Stimulated activated CD8-positive, alpha-beta memory T cell treated with anti-CD3 and anti-CD28 coated beads, Interleukin-7, amount 100 ng/mL, for 24 hours (primary cell): ENCODE measurements at regions not wholly inside any gene's neighbourhood (a gene's known extent, or its start where the extent isn't known, plus 50 kb on each side); places are given as distances from the start of the nearest gene placed in this dataset.
"Not testable (repeated sequence)": the region's sequence is repeated elsewhere in the genome, so short reads cannot be mapped to it uniquely, and the experiment has no call there.

Experiments
- DNase-seq: peaks from one replicate; pipeline ENCODE4 v3.0.0-alpha.2; 2020; ENCODE audit warnings: low read depth

DNA sequence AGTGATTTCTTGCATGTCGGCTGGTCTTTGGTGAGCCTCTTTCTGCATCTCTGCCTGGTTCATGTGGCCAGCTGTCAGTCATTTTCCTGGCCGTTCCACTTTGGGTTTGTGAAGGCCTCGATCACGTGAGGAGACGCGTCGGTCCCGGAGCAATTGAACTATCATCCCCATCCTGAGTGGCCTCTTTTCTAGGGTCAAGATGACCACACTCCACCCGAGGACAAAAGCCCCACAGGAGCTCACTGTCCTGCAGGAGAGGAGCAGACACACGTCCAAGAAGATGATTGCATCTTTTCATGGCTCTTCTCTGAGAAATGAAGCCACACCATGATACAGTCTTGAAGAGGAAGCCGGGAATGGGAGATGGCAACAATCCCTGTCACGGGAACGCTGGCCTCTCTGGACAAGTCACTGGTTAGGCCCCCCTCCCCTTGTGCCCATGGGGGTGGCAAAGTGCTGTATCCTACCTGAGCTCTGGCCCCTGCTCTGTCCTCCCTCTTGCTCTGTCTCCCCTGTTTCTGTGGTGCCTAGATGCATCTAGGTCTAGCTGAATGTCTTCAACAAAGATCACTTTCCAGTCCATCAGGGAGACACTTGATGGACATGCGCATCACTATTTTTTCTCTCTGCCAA is 291.4 kb upstream of the ZNF337 start:
- not testable (repeated sequence) for DNase-seq

DNA sequence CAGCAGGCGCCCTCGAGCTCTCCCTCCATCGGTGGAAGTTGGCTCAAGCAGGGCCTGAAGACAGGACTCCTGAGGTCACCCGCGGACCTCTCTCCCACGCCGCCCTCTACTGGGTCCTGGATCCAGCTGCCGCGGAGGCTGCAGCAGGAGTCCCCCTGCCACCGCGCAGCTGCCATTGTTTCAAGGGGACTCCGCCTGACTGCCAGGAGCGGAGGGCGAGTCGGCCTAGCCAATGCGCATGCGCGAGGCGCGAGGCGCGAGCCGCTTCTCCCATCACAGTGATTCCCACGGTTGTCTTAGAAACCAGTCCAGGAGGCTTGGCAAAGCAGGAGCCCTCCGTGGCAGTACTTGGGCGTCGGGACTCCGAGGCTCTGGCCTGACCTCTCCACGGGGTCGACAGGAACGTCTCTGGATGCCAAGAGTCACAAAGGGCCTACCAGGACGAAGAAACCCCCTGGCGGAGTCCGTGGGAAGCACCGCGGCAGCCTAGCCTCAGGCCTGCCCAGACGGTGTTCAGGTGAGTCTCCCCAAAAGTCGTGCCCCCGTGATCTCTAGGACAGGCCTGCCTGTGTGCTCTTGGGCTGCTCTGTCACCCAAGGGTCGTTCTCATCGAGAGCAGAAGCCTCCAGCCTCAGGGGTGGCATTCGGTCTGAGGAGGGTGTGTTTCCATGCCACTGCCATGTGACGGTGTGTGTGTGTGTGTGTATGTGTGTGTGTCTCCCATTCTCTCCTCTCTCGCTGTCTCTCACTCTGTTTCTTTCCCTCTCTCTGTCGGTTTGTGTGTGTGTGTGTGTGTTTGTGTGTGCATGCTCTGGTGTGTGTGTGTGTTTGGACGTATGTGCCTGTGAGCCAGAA is 290.6 kb upstream of the ZNF337 start:
- no peak for DNase-seq

DNA sequence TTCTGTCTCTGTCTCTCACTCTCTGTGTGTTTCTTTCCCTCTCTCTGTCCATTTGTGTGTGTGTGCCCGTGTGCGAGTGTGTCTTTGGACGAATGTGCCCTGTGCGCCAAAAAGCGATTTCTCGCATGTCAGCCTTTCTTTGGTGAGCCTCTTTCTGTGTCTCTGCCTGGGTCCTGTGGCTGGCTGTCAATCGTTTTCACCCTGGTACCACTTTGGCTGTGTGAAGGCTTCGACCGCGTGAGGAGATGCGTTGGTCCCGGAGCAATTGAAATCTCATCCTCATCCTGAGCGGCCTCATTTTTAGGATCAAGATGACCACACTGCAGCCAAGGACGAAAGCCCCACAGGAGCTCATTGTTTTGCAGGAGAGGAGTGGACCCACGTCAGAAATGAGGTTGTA is 288.9 kb upstream of the ZNF337 start:
- no peak for DNase-seq

DNA sequence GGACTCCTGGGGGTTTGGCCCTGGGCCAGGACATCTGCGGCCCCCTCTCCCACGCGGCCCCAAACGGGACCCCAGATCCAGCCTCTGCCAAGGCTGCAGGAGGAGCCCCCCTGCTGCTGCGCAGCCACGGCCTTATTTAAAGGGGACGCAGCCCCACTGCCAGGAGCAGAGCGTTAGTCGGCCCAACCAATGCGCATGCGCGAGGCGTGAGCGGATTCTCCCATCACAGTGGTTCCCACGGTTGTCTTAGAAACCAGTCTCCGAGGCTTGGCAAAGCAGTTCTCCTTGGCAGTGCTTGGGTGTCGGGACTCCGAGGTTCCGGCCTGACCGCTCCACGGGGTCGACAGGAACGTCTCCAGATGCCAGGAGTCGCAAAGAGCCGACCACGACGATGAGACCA is 288.3 kb upstream of the ZNF337 start:
- DNase-seq, result peak; percentile 14

DNA sequence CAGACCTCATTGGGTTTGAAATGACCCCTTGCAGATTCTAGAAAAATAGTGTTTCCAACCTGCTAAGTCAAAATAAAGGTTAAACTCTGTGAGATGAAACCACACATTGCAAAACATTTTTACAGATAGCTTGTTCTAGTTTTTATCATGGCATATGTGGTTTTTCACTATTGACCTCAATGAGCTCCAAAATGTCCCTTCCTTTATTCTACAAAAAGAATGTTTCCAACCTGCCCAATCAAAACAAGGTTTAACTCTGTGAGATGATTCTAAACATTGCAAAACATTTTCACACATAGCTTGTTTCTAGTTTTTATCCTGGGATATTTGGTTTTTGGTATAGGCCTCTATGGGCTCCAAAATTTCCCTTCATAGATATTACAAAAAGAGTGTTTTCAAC is 286.0 kb upstream of the ZNF337 start:
- not testable (repeated sequence) for DNase-seq

DNA sequence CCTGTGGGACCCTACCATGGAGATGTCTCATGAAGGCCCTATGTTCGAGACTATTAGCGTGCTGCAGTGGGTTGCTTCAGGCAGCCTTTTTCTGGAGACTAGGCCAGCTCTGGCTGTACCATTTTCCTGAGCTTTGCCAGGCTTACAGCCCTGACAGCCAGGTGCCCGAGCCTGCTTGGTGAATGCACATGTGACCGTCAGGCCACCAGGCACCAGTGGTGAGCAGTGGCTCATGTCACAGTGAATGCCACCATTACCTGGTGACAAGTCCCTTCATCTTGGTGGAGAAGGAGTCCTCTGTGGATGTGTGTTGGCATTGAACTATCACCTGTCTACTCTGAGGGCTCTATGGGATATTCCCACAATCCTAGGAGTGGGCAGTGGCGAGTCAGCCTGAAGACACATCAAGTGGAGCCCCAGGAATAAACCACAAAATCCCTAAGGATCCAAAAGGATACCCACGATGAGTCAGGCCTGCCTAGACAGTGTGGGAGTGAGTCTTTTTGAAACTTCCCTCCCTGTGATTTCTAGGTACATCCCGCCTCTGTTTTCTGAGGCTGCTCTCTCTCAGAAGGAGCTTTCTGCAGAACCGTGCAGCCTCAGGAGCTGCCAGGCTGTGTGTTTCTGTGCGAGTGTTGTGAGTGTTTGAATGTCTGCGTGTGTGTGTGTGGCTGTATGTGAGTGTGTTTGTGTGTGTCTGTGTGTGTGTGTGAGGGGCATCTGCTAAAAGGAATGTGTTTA is 282.0 kb upstream of the ZNF337 start:
- DNase-seq, result not testable (repeated sequence)

DNA sequence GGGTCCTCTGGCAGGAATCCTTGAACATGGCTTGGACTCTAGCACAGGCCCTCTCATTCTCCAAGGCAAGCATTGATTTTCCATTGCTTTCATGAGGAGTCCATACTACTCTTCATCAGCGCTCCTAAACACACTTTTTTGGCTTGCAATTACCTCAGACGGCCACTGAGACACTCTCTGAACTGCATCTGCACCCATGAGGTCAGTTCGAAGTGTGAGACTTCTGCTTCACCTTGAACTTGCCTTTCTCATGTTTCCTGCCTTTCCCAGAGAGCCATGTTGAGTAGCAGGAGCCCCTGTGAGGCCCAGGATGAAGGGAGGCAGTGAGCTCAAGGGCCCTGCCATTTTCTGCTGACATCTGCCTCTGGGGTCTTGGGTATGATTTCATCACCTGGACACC is 279.2 kb upstream of the ZNF337 start:
- not testable (repeated sequence) for DNase-seq

DNA sequence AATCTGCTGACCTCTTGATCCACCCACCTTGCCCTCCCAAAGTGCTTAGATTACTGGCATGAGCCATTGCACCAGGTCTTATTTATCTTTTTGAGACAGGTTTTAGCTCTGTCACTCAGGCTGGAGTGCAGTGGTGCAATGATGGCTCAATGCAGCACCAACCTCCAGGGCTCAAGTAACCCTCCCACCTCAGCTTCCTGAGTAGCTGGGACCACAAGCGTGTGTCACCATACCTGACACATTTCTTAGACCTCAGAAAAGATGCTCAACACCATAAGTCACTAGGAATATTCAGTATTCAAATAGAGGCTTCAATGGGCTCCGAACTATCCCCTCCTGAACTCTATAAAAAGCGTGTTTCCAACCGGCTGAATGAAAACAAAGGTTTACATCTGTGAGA is 268.6 kb upstream of the ZNF337 start:
- not testable (repeated sequence) for DNase-seq

DNA sequence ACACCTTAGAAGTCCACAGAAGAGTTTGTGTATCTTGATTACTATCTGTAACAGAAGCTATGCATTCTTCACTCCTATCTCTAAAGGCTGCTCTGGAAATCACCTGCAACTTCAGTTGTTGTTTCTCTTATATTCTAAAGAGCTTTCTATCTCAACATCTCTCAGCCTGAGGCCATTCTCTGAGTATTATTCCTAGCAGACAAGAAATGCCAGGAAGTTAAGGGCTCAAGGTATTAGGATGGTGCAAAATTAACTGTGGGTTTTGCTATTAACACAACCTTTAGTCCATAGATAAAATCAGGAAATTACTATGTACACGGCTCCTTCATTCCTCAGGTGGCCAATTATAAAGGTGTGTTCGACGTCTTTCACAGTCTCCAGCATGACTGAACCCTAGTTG is 257.2 kb upstream of the ZNF337 start:
- not testable (repeated sequence) for DNase-seq

DNA sequence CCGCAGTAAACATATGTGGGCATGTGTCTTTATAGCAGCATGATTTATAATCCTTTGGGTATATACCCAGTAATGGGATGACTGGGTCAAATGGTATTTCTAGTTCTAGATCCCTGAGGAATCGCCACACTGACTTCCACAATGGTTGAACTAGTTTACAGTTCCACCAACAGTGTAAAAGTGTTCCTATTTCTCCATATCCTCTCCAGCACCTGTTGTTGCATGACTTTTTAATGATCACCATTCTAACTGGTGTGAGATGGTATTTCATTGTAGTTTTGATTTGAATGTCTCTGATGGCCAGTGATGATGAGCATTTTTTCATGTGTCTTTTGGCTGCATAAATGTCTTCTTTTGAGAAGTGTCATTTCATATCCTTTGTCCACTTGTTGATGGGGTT is 238.6 kb upstream of the ZNF337 start:
- DNase-seq, result not testable (repeated sequence)

DNA sequence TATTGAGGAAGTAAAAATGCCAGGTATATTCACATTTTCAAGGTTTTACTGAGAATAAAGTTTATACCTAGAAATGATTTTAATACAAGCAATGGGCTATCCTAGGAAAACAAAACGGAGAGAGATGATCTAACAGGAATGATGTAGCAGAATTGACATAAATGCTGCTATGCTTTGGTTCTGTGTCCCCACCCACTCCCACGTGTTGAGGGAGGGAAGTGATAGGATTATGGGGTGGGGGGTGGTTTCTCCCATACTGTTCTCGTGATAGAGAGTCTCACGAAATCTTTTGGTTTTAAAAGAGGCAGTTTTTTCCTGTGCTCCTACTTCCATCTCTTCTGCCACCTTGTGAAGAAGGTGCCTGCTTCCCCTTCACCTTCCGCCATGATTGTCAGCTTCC is 236.2 kb upstream of the ZNF337 start:
- DNase-seq, result not testable (repeated sequence)

DNA sequence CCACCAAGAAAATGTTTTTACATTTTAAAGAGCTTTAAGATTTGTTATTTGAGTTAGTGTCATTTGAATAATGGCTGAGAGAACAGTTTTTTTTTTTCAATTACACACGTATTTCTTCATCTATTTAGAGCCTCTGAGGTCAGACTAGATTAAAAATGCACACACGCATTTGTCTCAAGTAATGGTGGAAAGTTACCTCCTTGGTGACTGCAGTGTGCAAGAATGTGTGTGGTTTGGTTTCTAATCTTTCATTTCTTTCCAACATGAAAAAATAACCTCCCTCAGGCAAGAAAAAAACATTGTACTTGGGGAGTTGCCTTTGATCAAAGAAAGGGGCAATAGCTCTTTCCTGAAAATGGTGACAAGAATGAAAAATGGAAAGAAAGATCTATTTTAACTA is 235.5 kb upstream of the ZNF337 start:
- DNase-seq, result not testable (repeated sequence)

DNA sequence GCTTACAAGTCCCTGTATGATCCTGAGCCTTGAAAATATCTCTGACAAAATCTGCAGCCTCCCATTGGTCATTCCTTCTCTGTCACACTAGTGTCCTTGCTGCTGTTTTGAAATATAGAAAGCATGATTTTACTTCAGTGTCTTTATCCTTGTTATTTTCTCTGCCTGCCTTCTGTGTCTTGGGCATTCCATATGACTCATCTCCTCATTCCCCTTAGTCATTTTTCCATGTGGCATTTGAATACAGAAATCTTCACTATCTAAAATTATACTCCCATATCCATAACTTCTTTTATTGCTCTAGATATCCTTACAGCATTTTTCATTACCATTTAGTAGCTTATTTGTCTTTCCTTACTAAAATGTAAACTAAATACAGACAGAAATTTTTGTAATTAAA is 205.7 kb upstream of the ZNF337 start:
- not testable (repeated sequence) for DNase-seq

DNA sequence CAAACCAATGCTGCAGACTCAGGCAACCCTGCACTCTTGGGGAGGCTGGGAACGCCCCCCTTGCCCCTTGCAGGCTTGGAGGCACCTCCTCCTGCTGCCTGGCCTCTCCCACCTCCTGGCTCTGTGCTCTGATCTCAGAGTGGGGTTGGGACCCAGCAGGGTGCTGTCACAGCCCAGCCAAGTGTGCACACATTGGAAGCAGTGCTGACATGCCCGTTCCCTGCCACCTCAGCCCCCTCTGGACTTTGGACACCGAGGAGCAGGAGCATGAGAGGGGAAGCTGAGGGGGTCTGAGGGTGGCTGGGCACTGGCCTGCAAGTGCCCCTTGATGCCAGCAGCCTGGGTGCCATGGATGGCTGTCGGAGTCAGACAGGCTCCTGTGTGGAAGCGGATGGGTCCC is 202.0 kb upstream of the ZNF337 start:
- DNase-seq, result not testable (repeated sequence)

DNA sequence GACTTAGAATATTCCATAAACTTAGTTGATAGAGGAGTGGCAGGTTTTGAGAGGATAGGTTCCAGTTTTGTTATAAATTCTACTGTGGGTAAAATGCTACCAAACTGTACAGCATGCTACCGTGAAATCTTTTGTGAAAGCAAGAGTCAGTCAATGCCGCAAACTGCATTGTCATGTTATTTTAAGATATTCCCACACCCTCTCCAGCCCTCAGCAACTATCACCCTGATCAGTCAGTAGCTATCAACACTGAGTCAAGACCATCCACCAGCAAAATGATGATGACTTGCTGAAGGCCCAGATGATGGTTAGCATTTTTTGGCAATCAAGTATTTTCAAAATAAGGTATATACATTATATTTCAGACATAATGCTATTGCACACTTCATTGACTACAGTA is 182.4 kb upstream of the ZNF337 start:
- not testable (repeated sequence) for DNase-seq

DNA sequence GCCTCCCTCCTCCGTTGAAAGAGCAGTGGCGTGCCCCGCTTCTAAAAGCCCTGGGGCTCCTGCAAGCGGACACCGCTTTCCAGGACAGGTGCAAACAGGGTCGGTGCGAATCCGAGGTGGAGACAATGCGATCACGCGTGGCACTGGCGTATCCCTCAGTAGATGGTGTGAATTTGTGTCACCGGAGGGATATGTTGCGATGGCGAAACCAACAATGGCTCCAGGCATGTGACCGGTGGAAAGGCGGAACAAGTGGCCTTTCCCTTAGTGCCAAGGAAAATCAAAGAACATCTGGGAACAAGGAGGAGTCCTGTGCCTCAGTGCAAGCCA is 172.0 kb upstream of the ZNF337 start:
- DNase-seq, result not testable (repeated sequence)

DNA sequence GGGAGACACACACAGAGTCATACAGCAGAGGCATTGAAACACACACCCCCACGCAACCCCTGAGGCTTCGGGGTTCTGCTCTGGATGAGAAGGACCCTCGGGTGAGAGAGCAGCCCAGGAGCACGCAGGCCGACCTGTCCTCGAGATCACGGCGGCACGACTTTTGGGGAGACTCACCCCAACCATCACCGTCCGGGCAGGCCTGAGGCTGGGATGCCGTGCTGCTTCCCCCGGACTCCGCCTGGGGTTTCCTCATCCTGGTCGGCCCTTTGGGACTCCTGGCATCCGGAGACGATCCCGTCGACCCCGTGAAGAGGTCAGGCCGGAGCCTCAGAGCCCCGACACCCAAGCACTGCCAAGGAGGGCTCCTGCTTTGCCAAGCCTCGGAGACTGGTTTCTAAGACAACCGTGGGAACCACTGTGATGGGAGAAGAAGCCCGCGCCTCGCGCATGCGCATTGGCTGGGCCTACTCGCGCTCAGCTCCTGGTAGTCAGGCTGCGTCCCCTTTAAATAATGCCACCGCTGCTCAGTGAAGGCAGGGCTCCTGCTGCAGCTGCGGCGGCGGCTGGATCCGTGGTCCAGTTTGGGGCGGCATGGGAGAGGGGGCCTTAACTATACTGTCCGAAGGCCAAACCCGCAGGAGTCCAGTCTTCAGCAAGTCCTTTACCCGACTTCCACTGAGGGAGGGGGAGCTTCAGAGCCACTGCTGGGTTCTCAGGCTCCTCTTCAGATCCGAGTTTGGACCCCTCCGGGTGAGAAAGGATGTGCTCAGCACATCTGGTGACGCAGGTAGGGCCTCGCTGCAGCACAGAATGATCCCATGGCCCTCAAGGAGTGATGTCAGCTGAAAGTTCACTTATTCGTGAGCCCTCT is 171.4 kb upstream of the ZNF337 start:
- DNase-seq, result peak; percentile 43

DNA sequence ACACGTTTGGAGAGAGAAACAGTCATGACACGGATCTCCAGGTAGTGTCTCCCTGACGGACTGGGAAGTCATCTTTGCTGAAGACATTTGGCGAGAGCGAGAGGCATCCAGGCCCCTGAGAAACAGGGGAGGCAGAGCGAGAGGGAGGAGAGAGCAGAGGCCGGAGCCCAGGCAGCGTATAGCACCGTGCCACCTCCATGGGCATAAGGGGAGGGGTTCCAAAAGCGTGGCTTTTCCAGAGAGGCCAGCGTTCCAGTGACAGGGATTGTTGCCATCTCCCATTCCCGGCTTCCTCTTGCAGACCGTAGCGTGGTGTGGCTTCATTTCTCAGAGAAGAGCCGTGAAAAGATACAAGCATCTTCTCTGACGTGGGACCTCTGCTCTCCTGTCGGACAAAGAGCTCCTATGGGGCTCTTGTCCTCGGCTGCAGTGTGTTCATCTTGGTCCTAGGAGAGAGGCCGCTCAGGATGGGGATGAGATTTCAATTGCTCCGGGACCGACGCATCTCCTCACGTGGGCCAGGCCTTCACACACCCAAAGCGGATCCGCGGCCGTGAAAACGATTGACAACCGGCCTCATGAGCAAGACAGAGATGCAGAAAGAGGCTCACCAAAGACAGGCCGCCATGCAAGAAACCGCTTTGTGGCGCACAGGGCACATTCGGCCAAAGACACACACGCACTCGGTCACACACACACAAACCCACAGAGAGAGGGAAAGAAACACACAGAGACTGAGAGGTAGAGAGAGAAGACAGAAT is 170.5 kb upstream of the ZNF337 start:
- DNase-seq, result not testable (repeated sequence)

DNA sequence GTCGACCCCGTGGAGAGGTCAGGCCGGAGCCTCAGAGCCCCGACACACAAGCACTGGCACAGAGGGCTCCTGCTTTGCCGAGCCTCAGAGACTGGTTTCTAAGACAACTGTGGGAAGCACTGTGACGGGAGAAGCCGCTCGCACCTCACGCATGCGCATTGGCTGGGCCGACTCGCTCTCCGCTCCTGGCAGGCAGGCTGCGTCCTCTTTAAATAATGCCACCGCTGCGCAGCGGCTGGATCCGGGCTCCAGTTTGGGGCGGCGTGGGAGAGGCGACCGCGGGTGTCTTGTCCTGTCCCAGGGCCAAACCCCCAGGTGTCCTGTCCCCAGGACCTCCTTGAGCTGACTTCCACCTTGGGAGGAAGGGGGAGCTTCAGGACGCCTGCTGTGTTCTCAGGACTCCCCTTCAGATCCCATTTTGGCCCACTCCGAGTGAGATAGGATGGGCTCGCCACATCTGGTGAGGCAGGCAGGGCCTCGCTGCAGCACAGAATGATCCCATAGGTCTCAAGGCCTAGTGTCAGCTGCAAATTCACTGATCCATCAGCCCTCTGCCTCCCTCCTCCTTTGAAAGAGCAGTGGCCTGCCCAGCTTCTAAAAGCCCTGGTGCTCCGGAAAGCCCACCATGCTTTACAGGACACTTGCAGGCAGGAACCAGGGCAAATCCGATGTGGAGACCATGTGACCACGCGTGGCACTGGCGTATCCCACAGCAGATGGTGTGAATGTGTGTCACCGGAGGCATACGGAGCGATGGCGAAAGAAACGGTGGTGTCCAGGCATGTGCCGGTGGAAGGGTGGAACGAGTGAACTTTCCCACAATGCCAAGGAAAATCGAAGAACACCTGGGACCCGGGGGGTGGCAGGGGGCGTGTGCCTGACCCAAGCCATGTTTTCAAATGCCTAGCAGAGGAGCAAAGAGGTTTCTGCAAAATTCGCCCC is 169.3 kb upstream of the ZNF337 start:
- DNase-seq, result peak; percentile 39
